Natural killer cell (primary cell): ENCODE measurements at regions not wholly inside any gene's neighbourhood (a gene's known extent, or its start where the extent isn't known, plus 50 kb on each side); places are given as distances from the start of the nearest gene placed in this dataset.

ENCODE experiments used
- ATAC-seq, 3 donors: fragments of 150-1000 bp in 2 of 3; fragments of 200-7000 bp in 1 of 3; cut with Tn5 transposase; 1 replicate in 1 of 3; 2 replicates in 2 of 3; pipeline ENCODE4 v1.10.0; 2021; ENCODE audit warnings: mild to moderate bottlenecking in 2 of 3, moderate library complexity in 2 of 3
- DNase-seq, 2 donors: peaks; one replicate each; pipeline versions ENCODE4 v3.0.0 to v3.0.0-alpha.2; 2013 to 2021; ENCODE audit warnings: mixed read lengths in 1 of 2
- H3K27ac ChIP-seq: one replicate; pipeline ENCODE4 v1.5.1; 2013; ENCODE audit warnings: mild to moderate bottlenecking, low read length
- H3K27me3 ChIP-seq: one replicate; pipeline ENCODE4 v1.6.1; 2013; ENCODE audit warnings: low read length; ENCODE audit not compliant: control insufficient read depth, insufficient read depth
- H3K36me3 ChIP-seq: one replicate; pipeline ENCODE4 v1.6.1; 2013; ENCODE audit warnings: low read length; ENCODE audit not compliant: control insufficient read depth, insufficient read depth
- H3K4me1 ChIP-seq: one replicate; pipeline ENCODE4 v1.6.1; 2013; ENCODE audit warnings: low read length; ENCODE audit not compliant: control insufficient read depth, insufficient read depth
- H3K4me3 ChIP-seq: one replicate; pipeline ENCODE4 v1.5.1; 2013; ENCODE audit warnings: low read length
- H3K9me3 ChIP-seq: one replicate; pipeline ENCODE4 v1.6.1; 2013; ENCODE audit warnings: low read length; ENCODE audit not compliant: control insufficient read depth, insufficient read depth
- H3K27ac Mint-ChIP-seq, 2 donors: one replicate each; pipeline ENCODE4 v1.8.0; 2022; ENCODE audit warnings: mild to moderate bottlenecking in 2 of 2, mixed read lengths in 2 of 2, moderate library complexity in 1 of 2
- H3K27me3 Mint-ChIP-seq, 2 donors: one replicate each; pipeline ENCODE4 v1.8.0; 2022; ENCODE audit warnings: low read depth in 2 of 2, mixed read lengths in 2 of 2
- H3K36me3 Mint-ChIP-seq: one replicate; pipeline ENCODE4 v1.8.0; 2022; ENCODE audit warnings: mixed read lengths
- H3K4me1 Mint-ChIP-seq, 2 donors: one replicate each; pipeline ENCODE4 v1.8.0; 2022; ENCODE audit warnings: mixed read lengths in 2 of 2
- H3K4me3 Mint-ChIP-seq: one replicate; pipeline ENCODE4 v1.8.0; 2022; ENCODE audit warnings: mild to moderate bottlenecking, moderate library complexity, mixed read lengths
- H3K9me3 Mint-ChIP-seq, 2 donors: one replicate each; pipeline ENCODE4 v1.8.0; 2022; ENCODE audit warnings: mixed read lengths in 2 of 2
- WGBS: methylation state at CpG from one replicate; pipeline ENCODE4 v1.1.7; 2013; ENCODE audit warnings: missing lambda C conversion rate; ENCODE audit not compliant: insufficient coverage; 5-methylcytosine and 5-hydroxymethylcytosine counted together
- intact Hi-C: fragments of 100-400 bp; cut with micrococcal nuclease; formaldehyde crosslinking; loops from one replicate; pipeline ENCODE4 v1.14.2; 2022
- TF ChIP-seq, protein P1 (sequence below): fragments of 200-600 bp; IDR thresholded peaks from one replicate; pipeline ENCODE4 v1.8.0; 2022; ENCODE audit warnings: antibody characterized with exemption

GRCh38 chr2:175574069-175574468, 392.6 kb upstream of the ATP5MC3 start:
- H3K27ac Mint-ChIP-seq: peak overlapping the region in 1 of 2 donors; percentile 88
- no peak for ATAC-seq
- H3K27ac ChIP-seq: no peak overlapping the region
- peaks cover 6% of the 10 kb centered on the region for H3K27me3 ChIP-seq
- H3K4me1 ChIP-seq: peaks cover 22% of the 10 kb centered on the region
- no peaks in the 10 kb centered on the region for H3K9me3 ChIP-seq
- H3K4me3 Mint-ChIP-seq: no peak overlapping the region
- no peaks in the 10 kb centered on the region for H3K9me3 Mint-ChIP-seq
- H3K27me3 Mint-ChIP-seq: peaks cover 57 to 64% of the 10 kb centered on the region in 2 donors
- peaks cover 9% of the 10 kb centered on the region for H3K36me3 Mint-ChIP-seq
- peaks cover 35 to 36% of the 10 kb centered on the region in 2 donors for H3K4me1 Mint-ChIP-seq
- H3K4me3 ChIP-seq: no peak overlapping the region
- DNase-seq: no peak
- no peaks in the 10 kb centered on the region for H3K36me3 ChIP-seq
- 97% methylated on average over 3 of the region's 3 CpGs for WGBS
- intact Hi-C loops: no loop called here
- TF ChIP-seq, protein P1, sequence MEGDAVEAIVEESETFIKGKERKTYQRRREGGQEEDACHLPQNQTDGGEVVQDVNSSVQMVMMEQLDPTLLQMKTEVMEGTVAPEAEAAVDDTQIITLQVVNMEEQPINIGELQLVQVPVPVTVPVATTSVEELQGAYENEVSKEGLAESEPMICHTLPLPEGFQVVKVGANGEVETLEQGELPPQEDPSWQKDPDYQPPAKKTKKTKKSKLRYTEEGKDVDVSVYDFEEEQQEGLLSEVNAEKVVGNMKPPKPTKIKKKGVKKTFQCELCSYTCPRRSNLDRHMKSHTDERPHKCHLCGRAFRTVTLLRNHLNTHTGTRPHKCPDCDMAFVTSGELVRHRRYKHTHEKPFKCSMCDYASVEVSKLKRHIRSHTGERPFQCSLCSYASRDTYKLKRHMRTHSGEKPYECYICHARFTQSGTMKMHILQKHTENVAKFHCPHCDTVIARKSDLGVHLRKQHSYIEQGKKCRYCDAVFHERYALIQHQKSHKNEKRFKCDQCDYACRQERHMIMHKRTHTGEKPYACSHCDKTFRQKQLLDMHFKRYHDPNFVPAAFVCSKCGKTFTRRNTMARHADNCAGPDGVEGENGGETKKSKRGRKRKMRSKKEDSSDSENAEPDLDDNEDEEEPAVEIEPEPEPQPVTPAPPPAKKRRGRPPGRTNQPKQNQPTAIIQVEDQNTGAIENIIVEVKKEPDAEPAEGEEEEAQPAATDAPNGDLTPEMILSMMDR: no peak

DNA sequence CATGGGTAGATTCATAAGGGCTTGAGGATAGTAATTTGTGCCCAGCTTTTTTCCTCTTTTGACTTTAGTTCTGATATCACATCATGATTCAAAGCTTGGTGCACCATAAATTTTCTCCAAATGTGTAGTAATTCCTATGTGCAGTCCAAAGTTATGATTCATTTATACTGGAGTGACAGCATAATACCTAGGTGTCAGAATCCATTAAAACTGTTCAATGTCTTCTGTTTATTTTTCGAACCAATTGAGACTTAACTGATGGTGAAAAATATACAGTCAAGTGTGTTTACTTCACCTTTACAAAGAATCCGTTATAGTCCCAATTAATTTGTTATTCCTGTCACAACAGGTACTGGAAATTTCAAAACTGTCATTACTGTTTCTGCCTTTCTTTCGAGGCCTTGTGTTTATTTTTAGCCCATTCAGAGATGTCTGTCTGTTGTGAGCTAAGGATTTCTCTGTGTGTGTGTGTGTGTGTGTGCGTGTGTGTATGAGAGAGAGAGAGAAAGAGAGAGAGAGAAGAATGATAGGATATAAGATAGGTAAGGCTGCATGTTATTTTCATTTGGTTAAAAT, 389.7 kb upstream of the ATP5MC3 start:
- Histone ChIP-seq H3K4me1 (peaks cover 27% of the 10 kb centered on the region), H3K4me3 (no peak overlapping the region), H3K36me3 (no peaks in the 10 kb centered on the region), H3K27me3 (peaks cover 3% of the 10 kb centered on the region), H3K27ac (no peak overlapping the region), H3K9me3 (no peaks in the 10 kb centered on the region)
- DNase-seq (no peak), ATAC-seq (no peak)
- Mint-ChIP-seq H3K27ac (no peak overlapping the region), H3K4me3 (no peak overlapping the region), H3K36me3 (no peaks in the 10 kb centered on the region), H3K9me3 (no peaks in the 10 kb centered on the region), H3K4me1 (peaks cover 37 to 42% of the 10 kb centered on the region in 2 donors), H3K27me3 (peaks cover 46 to 47% of the 10 kb centered on the region in 2 donors)
- 78% methylated on average over 3 of the region's 4 CpGs for WGBS
- TF ChIP-seq, protein P1: no peak
- intact Hi-C loops: no loop called here

DNA sequence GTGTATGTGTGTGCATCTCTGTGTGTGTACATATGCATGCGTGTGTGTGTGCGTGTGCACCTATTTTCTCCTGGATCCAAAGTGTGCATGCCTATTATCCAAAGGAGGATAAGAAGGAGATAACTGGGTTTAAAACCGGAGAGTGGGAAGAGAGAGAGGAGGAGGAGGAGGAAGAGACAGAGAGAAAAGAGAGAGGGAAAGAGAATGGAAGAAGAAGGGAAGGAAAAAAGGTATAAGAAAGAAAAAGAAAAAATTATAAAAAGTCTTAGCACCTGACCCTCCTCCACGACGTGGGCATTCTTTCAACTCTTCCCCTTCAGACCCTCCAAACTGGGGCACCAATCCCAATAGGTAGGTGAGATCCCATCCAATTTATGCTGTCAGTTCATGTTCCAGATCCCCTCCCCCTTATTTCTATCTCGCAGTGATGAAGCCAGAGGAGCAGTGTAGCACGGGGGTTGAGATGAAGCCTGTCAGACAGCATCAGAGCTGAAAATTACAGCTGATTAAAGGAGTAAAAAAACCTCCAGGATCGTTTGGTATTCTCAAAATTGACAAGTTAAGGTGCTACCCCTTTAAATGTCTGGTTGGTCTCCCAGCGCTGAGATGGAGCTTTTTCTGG, 386.7 kb upstream of the ATP5MC3 start:
- Histone ChIP-seq H3K27ac (no peak overlapping the region), H3K9me3 (no peaks in the 10 kb centered on the region), H3K4me1 (peaks cover 13% of the 10 kb centered on the region), H3K4me3 (no peak overlapping the region), H3K36me3 (no peaks in the 10 kb centered on the region), H3K27me3 (peaks cover under 1% of the 10 kb centered on the region)
- H3K36me3 Mint-ChIP-seq: no peaks in the 10 kb centered on the region
- peaks cover 17 to 20% of the 10 kb centered on the region in 2 donors for H3K4me1 Mint-ChIP-seq
- no peak for DNase-seq
- intact Hi-C loops: no loop called here
- H3K27ac Mint-ChIP-seq: peak overlapping the region; percentile 58 to 68
- peaks cover 35 to 48% of the 10 kb centered on the region in 2 donors for H3K27me3 Mint-ChIP-seq
- 91% methylated on average over 9 of the region's 9 CpGs for WGBS
- H3K4me3 Mint-ChIP-seq: peak overlapping the region; percentile 55
- H3K9me3 Mint-ChIP-seq: no peaks in the 10 kb centered on the region
- TF ChIP-seq, protein P1: no peak
- no peak for ATAC-seq
